HPDE6-E6E7 (cell line): ENCODE measurements at regions not wholly inside any gene's neighbourhood (a gene's known extent, or its start where the extent isn't known, plus 50 kb on each side); places are given as distances from the start of the nearest gene placed in this dataset.

Experiments used
- DNase-seq: peaks from one replicate; pipeline ENCODE4 v3.0.0; 2011; ENCODE audit warnings: missing footprints; ENCODE audit errors: extremely low spot score

DNA sequence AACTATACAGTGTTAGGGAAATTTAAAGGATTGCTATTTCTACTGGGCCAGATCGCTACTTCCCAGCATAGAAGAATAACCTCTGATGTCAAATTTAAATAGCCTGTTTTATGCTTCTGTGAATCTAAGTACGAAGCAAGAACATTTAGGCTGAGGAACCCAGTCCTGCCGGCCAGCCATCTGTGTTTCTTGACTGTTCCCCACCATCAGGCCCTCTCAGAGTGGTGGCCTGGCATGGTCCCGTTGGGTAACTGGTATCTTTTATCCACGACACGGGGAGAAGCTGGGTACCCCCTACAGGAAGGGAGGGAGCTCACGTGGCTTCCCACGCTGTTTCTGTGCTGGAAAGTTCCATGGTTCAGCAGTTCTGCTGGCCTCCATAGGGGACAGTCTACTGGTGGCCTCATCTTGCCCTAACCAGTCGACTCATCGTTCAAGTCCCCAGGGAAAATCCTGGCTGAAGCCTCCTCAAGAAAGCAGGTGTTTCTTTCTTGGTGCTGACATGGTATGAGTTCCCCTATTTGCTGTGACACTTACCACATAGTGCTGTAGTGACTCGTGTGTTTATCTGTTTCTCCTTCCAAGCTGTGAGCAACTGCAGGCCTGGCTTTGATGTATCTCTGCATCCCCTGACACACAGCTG lies 201.7 kb upstream of the NLRP1 start:
- no peak for DNase-seq

DNA sequence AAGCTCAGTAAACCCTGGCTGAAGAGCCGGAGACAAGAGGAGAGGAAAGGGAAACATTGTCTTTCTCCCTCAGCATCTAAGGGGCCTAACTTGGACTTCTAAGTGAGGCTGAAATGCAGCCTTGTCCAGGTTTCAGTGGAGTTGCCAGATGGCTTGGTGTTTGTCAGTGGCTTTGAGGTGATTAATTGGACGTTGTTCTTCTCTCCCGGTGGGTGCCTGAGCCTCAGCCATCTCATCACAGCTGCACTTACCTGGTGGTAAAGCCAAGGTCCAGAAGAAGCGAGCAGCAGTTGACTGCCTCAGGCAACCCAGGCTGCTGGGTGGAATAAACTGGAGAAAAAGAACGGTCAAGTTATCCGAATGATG lies 202.2 kb upstream of the NLRP1 start:
- DNase-seq, result no peak

DNA sequence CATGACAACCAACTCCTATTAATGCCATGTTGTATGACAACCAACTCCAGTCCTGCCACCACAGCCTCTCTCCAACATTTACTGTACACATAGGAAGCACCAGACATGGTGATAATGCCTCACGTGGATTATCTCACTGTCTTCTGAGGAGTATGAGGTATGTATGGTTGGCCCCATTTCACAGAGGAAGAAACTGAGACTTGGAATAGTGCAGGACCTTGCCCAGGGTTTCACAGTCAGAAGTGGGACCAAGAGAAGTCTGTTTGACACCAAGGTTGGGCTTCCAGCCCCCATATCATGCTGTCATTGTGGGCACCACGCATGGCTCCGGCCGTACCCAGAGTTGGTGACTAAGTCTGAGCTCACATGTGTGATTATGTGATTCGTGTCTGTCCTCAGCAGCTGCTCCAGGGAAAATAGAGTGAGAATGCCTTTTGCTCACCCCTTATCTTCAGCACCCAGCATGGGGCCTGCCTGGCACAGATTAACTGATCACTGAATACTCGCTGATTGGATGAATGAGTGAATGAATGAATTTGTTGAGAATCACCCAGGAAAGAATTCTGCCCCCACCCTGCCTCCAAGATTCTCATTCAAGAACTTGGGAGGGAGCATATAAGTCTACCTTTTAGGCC lies 204.1 kb upstream of the NLRP1 start:
- DNase-seq, result peak; percentile 12

DNA sequence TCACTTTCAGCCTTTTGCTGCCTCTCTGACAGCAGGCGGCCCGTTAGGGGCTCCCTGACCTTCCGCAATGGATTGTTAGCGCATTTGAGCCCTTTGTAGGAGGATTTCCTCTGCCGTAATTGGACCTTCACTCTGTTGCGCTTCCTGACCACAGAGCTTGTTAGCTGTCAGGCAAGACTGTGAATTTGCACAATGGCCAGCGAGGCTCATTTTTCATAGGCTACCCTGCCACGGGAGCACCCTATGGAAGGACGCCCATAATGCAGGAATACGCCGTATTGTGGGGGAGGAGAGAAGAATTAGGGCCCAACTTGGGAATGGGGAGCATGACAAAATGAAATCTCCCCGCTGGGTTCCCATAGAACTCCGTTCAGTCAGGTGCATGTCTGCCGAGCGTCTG lies 205.2 kb upstream of the NLRP1 start:
- DNase-seq, result no peak

DNA sequence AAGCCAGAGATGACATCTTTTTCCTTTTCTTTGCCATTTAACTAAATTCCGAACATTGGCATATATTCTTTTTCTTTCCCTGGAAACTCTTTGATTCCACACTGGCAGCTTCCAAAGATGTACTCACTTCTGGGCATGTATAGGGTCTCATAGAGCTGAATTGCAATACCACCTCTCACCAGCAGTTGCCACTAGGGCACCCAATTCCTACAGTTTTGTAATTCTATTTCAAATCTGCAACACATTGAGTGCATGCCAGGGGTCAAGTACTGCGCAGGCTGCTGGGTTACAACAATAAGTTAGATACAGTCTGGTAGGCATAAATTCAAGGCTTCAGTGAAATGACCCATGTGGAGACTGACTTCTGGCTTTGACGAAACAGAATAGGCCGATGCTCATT lies 208.8 kb upstream of the NLRP1 start:
- DNase-seq, result no peak

DNA sequence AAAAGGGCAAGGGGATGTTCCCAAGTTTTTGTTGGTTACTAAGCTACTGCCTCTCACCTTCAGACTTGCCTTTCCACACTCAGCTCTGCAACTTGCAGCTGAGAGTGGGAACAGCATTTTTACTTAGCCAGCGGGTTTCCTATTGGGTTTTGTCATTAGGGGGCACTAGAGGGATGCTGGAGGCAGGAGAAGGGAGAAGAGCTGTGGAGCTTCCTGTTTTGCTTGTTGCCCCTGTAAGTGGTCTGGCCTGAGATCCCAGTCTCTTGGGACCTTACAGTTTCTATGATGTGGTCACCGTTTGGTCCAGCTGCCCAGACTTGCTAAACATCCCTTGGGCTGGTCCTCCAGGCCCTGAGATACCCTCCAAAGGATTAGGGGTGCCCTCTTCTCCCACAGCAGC lies 209.6 kb upstream of the NLRP1 start:
- DNase-seq, result no peak

DNA sequence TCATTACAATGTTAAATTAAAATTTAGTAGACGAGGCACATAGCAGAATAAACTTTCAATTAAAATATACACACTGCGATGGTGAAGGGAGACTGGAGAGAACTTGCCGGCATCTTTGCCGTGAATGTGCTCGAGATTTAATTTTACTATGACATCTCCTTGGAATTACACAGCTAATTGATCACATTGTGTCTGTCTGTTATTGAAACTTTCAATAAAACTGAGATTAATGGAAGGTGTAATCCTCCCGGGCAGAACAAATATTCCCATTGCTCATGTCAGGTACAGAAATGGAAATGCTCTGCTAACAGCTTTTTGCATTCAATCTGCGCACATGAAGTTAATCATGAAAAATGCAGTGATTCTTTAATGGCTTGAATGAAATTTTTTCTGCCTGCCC lies 210.1 kb upstream of the NLRP1 start:
- no peak for DNase-seq

DNA sequence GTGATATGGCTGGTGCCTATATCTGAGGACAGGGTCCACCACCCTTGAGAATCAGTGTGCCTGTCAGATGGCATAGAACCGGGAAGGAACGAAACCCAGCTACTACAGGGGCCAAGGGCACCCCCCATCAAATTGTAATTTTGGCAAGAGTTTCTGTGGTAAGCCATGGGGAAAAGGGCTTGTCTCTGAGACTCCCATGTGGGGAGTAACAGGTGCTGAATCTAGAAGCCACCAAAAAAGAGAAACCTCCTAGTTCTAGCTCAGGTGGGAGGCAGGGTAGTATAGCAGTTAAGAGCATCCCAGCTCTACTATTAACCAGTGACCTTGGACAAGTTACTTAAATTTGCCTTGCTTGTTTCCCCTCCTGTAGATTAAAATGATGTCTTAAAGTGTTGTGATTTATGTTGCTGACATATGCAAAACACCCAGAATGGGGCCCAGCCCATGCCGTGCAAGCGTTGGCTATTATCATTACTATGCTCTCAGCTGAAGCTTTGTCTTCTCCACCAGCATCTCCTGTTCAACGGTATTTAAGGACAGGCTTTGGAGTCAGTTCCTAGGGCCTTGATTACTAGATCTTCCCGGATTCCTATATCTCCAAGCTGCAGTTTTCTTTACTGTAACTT lies 210.7 kb upstream of the NLRP1 start:
- no peak for DNase-seq

DNA sequence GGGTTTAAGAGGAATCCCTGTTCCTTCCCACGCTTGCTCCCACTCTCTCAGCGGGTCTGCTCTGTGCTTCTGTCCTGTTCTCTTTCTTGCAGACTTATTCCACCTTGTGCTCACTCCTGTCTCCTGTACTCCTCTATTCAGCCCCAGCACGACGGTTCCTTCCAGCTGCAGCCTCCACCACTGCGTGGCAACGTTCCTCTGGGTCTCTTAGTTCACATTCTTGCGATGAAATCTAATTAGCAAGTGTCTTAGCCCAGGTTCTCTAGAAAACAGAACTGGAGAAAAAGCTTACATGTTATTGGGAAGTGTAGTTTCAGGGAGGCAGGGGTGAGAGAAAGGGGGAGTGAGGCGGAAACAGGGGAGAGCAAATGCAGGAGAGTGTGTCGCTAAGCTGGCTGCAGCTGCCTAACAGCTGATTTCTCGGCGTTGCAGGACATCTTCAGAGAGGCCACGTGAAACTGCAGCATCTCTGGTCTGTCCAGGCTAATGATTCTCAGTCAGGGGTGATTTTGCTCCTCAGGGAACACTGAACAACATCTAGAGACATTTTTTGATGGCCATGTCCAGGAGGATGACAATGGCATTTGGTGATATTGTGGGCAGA lies 213.2 kb upstream of the NLRP1 start:
- no peak for DNase-seq

DNA sequence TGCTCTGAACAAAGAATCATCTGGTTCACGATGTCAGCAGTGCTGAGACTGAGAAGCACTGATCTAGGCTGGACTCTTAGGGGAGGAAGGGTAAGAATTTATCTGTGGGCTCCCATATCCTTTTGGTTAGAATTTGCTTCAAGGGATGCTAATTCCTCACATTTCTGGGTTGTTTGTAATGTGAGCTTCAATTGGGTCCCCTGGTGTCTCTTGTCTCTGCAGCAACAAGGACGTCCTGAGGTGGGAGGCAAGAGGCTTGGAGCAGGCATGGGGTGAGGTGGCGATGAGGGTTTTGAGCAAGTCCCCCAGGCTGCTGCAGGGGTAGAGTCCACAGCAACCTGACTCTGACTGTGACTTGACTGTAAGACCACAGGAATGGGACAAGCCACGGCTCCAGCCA lies 213.8 kb upstream of the NLRP1 start:
- no peak for DNase-seq

DNA sequence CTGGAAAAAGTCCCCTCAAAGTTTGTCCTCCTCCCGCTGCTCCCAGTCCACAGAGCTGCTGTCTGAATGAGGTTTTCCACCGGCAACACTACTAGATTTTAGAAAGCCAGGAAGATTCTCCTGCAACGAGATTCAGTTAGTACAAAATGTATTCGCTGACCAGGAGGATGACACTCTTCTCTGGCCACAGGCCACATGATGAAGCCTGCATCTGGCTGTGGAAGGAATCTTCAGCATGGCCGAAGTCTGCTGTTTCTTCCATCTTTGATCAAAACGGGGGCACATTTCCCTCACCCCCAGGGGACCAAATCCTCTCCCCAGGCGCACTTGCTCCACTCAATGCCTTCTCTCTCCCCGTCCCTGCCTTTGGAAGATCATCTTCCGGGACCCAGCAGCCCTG lies 215.8 kb upstream of the NLRP1 start:
- DNase-seq, result no peak

DNA sequence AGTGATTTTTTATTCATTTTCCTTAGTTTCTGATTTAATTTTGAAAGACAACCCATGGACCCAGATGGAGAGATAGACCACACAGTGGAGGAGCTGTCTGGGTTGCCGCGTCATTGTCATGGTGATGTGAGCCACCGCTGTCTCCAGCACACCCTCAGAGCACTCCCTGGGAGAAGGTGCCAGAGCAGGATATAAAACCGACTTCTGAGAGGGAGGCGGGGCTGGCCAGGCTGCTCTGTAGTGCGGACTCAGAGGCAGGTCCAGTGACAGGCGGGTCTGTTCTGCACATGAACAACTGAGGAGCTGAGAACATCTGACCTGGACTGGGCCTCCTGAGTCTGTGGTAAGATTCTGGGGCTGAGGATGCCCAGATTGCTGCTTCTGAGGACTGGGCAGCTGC lies 216.3 kb upstream of the NLRP1 start:
- no peak for DNase-seq

DNA sequence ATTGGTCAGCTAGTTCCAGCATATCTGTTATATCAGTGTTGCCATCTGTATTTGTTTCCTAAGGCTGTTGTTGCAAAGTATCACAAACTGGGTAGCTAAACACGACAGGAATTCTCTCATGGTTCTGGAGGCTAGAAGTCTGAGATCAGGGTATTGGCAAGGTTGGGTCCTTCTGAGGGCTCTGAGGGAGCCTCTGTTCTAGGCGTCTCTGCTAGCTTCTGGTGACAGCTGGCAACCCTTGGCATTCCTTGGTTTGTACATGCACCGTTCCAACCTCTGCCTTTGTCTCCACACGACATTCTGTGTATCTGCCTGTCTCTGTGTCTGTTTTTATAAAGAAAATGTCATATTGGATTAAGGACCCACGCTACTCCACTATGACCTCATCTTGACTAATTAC lies 219.9 kb upstream of the NLRP1 start:
- DNase-seq, result no peak

DNA sequence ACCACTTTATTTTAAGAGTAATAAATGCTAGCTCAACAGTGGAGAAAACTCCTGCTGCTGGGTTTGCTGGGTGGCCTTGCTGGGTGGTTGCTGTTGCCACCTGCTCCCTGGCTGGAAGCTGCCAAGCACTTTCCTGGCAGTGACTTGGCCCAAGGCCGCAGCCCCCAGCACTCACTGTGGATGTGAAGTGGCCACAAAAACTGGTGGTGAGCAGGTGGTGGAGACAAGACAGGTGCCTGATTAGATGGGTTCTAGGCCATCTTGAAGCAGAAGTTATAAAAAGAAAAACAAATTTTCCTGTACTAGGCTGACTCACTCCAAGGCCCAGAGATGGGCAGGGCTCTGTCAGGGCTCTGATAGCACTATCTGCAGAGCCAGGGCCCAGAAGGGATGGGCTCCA lies 224.7 kb upstream of the NLRP1 start:
- DNase-seq, result no peak

DNA sequence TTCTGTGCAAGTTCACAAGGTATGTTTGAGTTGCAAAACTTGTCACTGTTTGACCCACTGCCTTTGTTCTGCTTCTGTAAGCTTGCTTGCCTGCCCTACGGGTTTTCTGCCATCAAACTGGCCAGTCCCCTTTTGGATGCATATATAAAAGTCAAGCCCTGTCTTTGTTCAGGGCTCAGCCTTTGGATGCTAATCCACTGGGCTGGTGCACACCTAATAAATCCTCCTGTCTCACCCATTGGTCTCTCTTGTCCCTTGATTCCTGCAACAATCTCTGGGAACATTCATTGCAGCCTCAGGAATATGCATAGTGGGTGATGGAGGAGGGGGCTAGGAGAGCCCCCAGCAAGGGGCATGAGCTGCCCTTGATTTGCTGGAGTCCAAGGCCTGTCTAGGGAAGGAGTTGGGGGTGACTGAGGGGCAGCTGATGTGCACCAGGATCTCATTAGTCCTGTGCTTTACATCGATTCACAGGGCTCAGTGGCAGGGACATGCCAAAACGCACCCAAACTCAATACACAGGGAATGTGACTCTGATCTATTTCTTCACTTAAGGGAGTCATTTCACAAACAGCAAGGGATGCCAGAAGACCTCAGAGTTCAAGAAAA lies 225.4 kb upstream of the NLRP1 start:
- no peak for DNase-seq

DNA sequence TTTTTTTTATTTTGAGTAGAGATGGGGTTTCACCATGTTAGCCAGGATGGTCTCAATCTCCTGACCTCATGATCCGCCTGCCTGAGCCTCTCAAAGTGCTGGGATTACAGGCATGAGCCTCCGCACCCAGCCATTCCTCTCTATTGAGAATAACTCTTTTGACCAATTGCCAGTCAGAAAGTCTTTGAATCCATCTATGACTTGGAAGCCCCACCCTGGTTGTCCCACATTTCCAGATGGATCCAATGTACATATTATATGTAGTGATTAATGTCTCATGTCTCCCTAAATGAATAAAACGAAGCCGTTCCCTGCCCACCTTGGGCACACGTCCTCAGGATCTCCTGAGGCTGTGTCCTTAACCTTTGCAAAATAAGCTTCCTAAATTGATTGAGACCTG lies 228.3 kb upstream of the NLRP1 start:
- no peak for DNase-seq

DNA sequence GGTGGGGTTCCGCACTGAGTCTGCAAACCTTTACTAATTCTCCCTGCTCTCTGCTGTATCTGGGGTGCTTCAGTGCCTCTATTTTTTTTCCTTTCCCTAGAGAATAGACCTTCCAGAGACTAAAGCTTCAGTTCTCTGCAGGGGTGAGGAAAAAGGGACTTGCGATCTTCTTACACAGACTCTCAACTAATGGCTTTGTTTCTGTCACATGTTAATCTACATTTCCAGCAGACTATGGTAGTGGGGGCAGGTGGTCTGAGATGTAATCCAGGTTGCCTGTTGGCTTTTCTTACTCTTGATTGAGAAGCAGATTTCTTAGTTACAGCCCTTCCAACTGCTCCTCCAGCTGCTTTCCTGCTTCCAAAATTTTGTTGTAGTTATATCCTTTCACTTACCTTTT lies 229.0 kb upstream of the NLRP1 start:
- no peak for DNase-seq

DNA sequence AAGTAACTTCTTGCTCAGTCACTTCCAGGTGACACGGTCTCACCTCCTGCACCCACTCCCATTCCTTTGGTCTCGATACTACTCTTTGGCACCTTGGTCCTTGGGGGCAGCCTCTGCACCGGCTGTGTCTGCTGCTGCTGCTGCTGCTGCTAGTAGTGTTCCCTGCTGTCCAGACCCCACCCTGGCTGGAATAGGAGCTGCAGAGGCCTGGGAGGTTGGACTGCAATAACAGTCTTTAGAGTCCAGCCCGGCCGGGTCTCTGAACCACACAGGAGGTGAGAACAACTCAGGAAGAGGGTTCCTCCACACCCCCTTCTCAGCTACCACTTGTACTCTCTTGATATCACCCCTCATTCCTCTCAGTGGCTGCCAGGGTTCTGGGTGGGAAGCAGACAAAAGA lies 231.1 kb upstream of the NLRP1 start:
- DNase-seq, result no peak

DNA sequence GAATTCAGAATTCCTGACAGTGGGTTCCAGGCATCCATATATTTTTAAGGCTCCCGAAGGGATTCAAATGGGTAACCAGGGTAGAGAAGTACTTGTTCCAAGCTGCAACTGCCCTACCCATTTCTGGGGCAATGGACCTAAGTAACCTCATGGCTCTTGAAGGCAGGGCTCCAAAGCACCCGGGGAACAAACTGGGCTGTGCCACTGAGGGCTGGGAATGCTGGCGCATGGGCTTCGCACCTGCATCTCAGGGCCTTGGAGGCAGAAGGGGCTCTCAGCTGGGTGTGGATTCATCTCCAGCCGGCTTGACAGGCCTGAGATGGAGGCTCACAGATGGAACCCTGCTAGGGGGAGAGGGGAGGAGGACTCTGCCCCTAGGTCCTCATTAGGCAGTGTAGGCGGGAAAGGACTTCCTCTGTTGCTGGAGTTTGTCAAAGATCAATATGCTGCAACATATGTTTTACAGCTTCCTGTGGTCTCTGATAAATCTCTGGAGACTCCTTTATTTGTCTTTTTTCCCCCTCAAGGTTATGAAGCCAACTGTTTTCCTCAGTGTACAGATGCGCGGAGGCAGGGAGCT lies 232.3 kb upstream of the NLRP1 start:
- no peak for DNase-seq

DNA sequence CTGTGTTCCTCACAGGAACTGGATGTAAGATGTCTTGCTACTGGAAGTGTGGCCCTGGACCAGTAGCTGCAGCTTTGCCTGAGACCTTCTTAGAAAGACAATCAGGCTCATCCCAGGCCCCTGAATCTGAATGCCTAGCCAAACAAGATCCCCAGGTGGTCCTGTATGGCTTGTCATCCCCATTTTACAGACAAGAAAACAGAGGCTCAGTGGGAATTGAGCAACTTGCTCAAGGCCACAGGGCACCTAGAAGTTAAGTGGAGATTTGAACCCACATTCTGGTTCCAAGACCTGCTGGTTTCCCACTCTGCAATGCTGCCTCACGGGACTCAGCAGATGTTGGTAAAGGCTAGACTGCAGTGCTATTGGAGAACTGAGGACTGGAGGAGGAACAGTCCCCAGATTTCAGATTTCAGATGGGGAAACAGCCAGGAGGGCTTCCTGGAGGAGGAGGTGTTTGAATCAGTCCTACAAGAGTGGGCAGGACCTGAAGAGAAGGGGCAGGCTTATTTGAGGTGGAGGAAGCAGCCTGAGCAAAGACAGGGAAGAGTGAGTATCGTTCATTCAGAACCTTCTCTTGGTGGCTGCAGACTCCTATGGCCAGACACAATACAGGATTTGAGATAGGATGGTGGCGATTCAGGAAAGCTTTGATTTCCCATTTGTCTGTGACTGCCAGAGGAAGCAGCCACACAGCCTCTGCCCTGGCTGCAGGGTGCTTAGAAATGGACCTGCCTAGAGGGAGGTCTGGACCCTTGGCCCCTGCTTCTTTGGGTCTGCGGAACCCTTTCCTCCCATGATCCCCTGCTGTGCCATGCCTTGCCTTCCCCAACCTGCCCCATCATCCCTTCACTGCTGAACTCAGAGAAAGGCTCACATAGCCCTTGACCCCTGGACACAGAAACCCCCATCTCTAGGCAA lies 233.4 kb upstream of the NLRP1 start:
- no peak for DNase-seq

DNA sequence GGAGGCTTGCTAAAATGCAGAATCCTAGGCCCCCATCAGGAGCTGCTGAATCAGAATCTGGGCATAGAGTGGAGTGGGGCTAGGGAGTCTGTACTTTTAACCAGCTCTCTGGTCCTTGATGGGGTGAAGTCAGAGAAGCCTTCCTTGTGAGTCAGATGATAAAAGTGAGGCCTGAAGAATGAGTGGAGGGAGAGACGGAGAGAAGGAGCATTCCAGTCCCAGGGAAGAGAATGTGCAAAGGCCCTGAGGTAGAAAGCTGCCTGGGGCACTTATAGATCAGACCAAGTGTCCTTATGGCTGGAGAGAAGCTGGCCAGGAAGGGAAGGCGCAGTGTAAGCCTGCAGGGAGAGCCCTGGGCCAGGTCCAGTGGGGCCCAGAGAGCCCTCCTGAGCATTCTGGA lies 235.1 kb upstream of the NLRP1 start:
- no peak for DNase-seq
